ENCODE measurements at regions not wholly inside any gene's neighbourhood (a gene's known extent, or its start where the extent isn't known, plus 50 kb on each side); places are given as distances from the start of the nearest gene placed in this dataset.

DNA sequence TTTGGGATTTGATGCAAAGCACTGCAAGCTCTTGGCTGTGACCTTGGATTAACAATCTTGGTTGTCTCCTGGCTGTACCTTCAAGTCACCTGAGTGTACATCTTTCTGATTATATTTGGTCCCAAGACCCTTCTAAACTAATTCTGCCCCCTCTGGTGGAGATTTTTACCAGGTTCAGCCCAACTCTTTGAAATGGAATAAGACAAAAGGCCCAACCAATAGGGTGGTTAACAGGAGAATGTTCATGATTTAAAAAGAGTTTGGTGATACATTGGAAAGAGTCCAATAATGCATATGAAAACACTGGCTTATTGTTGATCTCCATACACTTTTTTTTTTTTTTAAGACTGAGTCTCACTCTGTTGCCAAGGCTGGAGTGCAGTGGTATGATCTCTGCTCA is 77.5 kb upstream of the CD83 start:
- TF ChIP-seq CTCF (IDR thresholded peaks at IDR 0.05): no peak
- ATAC-seq (ENCODE audit: low FRiP score): no peak
- DNase-seq (ENCODE audit: low spot score): no peak

DNA sequence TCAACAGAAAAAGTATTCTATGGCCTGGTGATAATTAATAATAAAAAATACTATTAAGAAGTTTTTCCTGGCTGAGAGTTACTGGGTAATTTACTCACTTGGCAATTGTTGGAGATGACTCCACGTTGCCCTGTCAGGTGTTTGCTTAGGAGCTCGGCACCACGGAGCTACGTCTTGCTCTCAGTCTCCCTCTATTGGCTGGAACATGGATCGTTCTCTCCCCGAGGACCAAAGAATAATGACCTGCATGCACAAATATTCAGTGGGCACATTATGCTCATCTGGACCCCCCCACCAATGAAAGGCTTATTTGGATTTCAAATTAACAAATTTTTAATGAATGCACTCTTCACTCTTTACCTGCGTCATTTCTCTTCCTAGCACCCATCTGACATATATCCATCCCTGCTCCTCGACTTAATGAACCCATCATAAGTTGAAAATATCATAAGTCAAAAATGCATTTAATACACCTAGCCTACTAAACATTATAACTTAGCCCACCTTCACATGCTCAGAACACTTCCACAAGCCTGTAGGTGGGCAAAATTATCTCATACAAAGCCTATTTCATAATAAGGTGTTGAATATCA is 71.0 kb upstream of the CD83 start:
- ATAC-seq (ENCODE audit: low FRiP score) (peak; percentile 64), DNase-seq (ENCODE audit: low spot score) (no peak)
- TF ChIP-seq CTCF (IDR thresholded peaks at IDR 0.05): no peak

DNA sequence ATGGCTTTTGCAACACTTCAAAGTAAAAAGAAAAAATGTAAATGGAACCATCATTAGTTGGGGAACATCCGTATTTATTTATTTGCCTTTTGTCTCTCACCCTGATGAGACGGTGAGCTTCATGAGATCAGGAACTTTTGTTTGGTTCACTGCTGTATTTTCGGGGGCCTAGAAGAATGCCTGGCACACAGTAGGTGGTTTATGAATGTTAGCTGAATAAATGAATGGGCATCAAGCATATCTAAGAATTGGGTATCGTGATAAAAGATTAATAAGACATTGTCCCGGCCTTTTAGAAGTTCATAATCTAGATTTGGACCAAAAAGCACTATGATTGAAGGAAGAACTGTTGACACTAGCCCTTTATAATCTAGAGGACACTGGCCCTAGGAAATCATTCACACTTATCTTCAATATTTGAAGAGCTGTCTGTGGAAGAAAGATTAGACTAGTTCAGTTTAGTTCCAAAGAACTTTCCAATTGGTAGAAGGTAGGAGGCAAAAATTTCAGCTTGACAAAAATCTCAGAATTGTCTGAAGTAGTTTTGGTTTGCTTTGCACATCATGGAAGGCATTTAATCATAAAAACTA is 70.3 kb upstream of the CD83 start:
- DNase-seq (ENCODE audit: low spot score) (no peak), ATAC-seq (ENCODE audit: low FRiP score) (no peak)
- no peak for TF ChIP-seq CTCF (IDR thresholded peaks at IDR 0.05)

DNA sequence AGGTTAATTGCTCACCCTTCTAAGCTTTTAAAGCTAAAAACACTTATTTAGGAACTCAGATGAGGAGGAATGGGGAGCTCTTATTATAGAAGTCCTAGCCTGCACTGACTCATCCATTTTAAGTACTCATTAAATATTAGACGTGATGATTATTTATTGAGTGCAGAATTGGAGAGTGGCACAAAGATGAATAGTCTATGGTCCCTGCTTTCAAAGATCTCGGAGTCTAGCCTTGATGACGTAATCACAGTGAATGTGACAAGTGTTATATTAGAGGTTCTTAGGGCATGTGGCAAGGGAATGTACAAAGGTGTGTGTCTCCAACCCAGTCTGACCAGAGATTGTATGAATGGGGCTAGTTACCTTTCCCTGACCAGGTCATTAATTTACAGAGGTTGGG is 68.7 kb upstream of the CD83 start:
- TF ChIP-seq CTCF (IDR thresholded peaks at IDR 0.05): no peak
- DNase-seq (ENCODE audit: low spot score) (no peak), ATAC-seq (ENCODE audit: low FRiP score) (no peak)

DNA sequence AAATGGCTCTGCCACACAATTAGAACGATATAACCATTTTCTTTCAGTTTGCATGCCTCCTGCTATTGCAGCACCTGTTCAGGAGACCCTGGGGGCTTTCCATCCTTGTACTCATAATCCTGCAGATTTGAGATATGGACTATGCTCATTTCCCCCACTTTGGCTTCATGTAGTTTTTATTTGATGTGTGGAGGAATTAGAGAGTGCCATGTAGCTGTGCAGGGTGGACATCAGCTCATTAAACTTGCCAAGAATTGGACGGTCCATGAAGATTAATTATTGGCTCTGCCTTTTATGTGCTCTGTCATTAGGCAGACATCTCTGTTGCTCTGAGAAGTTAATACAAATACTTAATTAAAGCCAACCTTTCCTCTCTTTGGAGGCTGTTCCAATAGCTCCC is 66.2 kb upstream of the CD83 start:
- ATAC-seq (ENCODE audit: low FRiP score): no peak
- TF ChIP-seq CTCF (IDR thresholded peaks at IDR 0.05): no peak
- DNase-seq (ENCODE audit: low spot score): no peak

- ATAC-seq (ENCODE audit: low FRiP score): no peak
- no peak for TF ChIP-seq CTCF (IDR thresholded peaks at IDR 0.05)
- no peak for DNase-seq (ENCODE audit: low spot score)
Measured at GRCh38 chr6:14053811-14054210, 63.8 kb upstream of the CD83 start.

- DNase-seq (ENCODE audit: low spot score) (no peak), ATAC-seq (ENCODE audit: low FRiP score) (no peak)
- no peak for TF ChIP-seq CTCF (IDR thresholded peaks at IDR 0.05)
Measured at GRCh38 chr6:14055541-14055940, 62.0 kb upstream of the CD83 start.
